Lung (tissue), 11 donors: ENCODE measurements at regions not wholly inside any gene's neighbourhood (a gene's known extent, or its start where the extent isn't known, plus 50 kb on each side); places are given as distances from the start of the nearest gene placed in this dataset.

Experiments
- ATAC-seq: fragments of 200-7000 bp; cut with Tn5 transposase; one replicate; pipeline ENCODE4 v1.9.1; 2020; ENCODE audit warnings: moderate number of reproducible peaks; ENCODE audit not compliant: insufficient read depth, low FRiP score
- DNase-seq, 3 donors: peaks; one replicate each; pipeline ENCODE4 v3.0.0-alpha.2; 2013 to 2017
- H3K27ac ChIP-seq, 2 donors: one replicate each; pipeline ENCODE4 v1.5.1; 2013; ENCODE audit warnings: mild to moderate bottlenecking in 2 of 2, moderate library complexity in 2 of 2, control low read depth in 1 of 2, inconsistent platforms in 1 of 2, low read depth in 1 of 2, low read length in 1 of 2
- H3K27me3 ChIP-seq, 3 donors: one replicate each; pipeline ENCODE4 v1.5.1; 2013; ENCODE audit warnings: low read length in 2 of 3; ENCODE audit not compliant: control insufficient read depth in 3 of 3, insufficient read depth in 3 of 3
- H3K36me3 ChIP-seq, 4 donors: one replicate each; pipeline ENCODE4 v1.5.1; 2013; ENCODE audit warnings: low read length in 4 of 4, mild to moderate bottlenecking in 1 of 4, moderate library complexity in 1 of 4; ENCODE audit not compliant: control insufficient read depth in 4 of 4, insufficient read depth in 4 of 4
- H3K4me1 ChIP-seq, 5 donors: one replicate each; pipeline ENCODE4 v1.5.1; 2013; ENCODE audit warnings: low read length in 5 of 5, mild to moderate bottlenecking in 2 of 5, moderate library complexity in 1 of 5; ENCODE audit not compliant: control insufficient read depth in 5 of 5, insufficient read depth in 5 of 5
- H3K4me3 ChIP-seq: one replicate; pipeline ENCODE4 v1.5.1; 2013; ENCODE audit warnings: mild to moderate bottlenecking, control low read depth, moderate library complexity
- H3K9ac ChIP-seq, 2 donors: one replicate each; pipeline ENCODE4 v1.5.1; 2013; ENCODE audit warnings: low read length in 2 of 2, control low read depth in 1 of 2; ENCODE audit not compliant: insufficient read depth in 1 of 2
- H3K9me3 ChIP-seq, 4 donors: one replicate each; pipeline ENCODE4 v1.5.1; 2013; ENCODE audit warnings: low read length in 3 of 4, mild to moderate bottlenecking in 1 of 4, moderate library complexity in 1 of 4; ENCODE audit not compliant: control insufficient read depth in 4 of 4, insufficient read depth in 3 of 4
- WGBS, 2 donors: extraction: QIAGEN DNeasy Blood & Tissue Kit; methylation state at CpG; one replicate each; pipeline ENCODE4 v1.1.7; 2013; 5-methylcytosine and 5-hydroxymethylcytosine counted together
- TF ChIP-seq, protein P1 (sequence below): IDR thresholded peaks from 2 replicates; pipeline ENCODE4 v1.5.1; 2012; ENCODE audit warnings: mild to moderate bottlenecking; ENCODE audit errors: control extremely low read depth, extremely low read depth
- donor health status: control.
- donor health status: control.
- donor health status: Bipolar disorder and iron deficiency.
- donor health status: healthy.
- donor health status: DM: yes; HTN: yes; CAD: no.

DNA sequence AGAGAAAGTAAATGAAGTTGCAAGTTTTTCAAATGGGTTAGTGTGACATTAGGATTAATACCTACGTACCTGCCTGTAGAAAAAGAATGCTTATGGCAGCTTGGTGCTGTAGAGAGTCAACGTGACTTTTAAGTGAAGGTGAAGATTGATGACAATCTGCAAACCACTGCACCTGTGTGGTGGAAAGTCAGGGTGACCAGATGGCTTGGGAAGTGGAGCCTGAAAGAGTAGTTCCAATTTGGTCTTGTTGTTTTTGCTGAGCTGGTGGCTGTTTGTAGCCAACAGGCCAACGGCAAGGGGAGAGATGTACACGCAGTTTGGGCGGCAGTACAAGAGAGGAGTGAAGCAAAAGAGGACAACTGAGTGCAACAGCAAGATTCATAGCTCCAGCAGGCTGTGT, 78.1 kb upstream of the JAK1 start:
- peaks cover 0 to 11% (median 3%) of the 10 kb centered on the region in 5 donors for H3K4me1 ChIP-seq
- no peaks in the 10 kb centered on the region for H3K27me3 ChIP-seq
- no peak for ATAC-seq
- H3K27ac ChIP-seq: no peak overlapping the region
- H3K9me3 ChIP-seq: no peaks in the 10 kb centered on the region
- H3K4me3 ChIP-seq: no peak overlapping the region
- no peaks in the 10 kb centered on the region for H3K36me3 ChIP-seq
- no peak for DNase-seq
- no peak overlapping the region for H3K9ac ChIP-seq
- TF ChIP-seq, protein P1, sequence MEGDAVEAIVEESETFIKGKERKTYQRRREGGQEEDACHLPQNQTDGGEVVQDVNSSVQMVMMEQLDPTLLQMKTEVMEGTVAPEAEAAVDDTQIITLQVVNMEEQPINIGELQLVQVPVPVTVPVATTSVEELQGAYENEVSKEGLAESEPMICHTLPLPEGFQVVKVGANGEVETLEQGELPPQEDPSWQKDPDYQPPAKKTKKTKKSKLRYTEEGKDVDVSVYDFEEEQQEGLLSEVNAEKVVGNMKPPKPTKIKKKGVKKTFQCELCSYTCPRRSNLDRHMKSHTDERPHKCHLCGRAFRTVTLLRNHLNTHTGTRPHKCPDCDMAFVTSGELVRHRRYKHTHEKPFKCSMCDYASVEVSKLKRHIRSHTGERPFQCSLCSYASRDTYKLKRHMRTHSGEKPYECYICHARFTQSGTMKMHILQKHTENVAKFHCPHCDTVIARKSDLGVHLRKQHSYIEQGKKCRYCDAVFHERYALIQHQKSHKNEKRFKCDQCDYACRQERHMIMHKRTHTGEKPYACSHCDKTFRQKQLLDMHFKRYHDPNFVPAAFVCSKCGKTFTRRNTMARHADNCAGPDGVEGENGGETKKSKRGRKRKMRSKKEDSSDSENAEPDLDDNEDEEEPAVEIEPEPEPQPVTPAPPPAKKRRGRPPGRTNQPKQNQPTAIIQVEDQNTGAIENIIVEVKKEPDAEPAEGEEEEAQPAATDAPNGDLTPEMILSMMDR: no peak
- WGBS, 2 donors: 86 to 91% methylated on average over 5 of the region's 5 CpGs

DNA sequence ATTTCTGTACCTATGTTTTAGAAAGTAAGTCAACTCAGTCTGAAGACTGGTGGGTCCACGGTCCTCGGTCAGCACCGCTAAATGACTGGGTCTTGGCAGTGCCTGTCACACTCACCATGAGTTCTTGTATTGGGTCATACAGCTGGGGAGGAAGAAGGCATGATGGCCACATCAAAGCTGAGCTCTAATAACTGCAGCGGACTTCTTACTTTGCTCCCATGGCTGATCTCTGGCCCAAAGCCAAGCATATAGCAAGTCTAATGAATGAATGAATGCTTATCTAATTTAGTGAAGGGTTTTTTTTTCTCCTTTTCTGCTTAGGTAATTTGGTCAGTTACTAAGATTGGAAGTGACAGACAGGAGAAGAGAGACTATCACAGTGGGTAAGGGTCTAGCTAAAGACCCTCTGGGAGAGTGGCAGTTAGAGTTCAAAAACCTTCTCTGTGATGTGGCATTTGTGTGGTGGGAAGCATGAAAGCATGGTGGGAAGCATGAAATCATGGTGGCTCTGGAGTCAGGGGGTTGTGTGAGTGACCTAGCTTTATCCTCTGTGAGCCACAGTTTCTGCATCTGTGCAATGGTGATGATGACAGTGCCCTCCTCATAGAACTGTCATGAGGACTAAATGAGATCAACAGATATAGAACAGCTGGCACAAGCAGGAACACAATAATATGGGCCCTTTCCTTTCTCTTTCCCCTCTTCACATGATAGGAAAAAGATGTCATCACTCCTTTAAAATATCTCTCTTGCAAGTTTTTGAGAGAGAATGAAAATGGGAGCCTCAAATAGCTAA, 78.9 kb upstream of the JAK1 start:
- H3K9me3 ChIP-seq: no peaks in the 10 kb centered on the region
- WGBS, 2 donors: 87% methylated on average over 4 of the region's 4 CpGs
- peak in 2 of 3 donors; percentile 22 to 35 for DNase-seq
- H3K4me3 ChIP-seq: no peak overlapping the region
- no peak overlapping the region for H3K27ac ChIP-seq
- ATAC-seq: no peak
- no peaks in the 10 kb centered on the region for H3K27me3 ChIP-seq
- H3K9ac ChIP-seq: no peak overlapping the region
- TF ChIP-seq, protein P1: no peak
- peaks cover 0 to 11% (median 3%) of the 10 kb centered on the region in 5 donors for H3K4me1 ChIP-seq
- no peaks in the 10 kb centered on the region for H3K36me3 ChIP-seq

DNA sequence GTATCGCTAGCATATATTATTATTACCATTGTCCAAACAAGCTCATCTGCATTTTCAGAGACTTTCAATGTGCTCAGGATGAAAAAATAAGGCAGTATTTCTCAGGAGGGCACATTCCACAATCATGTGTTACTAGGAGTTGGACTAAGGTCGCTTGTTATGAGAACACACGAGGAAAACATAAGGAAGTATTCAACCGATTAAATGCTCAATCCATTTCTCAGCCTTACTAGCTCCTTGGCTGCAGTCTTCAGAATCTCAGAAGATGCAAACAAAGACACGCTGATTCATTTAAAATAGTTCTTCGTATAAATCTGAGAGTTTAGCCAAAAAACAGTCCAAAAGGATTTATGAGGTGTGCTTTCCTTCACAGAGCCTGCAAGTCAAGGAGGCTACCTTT, 82.0 kb upstream of the JAK1 start:
- Histone ChIP-seq H3K9ac (no peak overlapping the region), H3K27me3 (no peaks in the 10 kb centered on the region), H3K27ac (no peak overlapping the region), H3K9me3 (no peaks in the 10 kb centered on the region), H3K4me3 (no peak overlapping the region), H3K4me1 (peaks cover 0 to 11% (median 2%) of the 10 kb centered on the region in 5 donors), H3K36me3 (no peaks in the 10 kb centered on the region)
- no peak for ATAC-seq
- 67 to 73% methylated on average over 6 of the region's 6 CpGs for WGBS, 2 donors
- peak in 2 of 3 donors; percentile 48 to 56 for DNase-seq
- TF ChIP-seq, protein P1: no peak
